ENCODE measurements at regions not wholly inside any gene's neighbourhood (a gene's known extent, or its start where the extent isn't known, plus 50 kb on each side); places are given as distances from the start of the nearest gene placed in this dataset.

DNA sequence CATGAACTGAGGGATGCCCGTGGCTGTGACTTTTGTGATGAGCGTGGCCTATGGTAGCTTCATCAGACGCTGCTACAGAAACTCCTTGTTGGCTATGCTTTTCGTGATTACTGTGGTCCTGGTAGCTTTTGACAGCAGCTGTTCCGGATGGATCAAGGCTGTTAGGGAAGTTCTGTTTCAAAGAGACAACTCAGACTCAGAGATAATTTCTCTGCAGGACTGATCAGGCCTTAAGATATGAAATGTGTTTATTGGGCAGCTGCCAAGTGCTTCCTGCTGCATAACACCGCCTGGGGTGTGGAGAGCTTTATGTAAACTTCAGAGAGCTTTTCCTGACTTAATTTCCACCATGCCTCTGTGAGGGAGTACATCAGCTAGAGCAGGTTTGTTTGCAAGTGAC lies 243.8 kb downstream of the TSN start:
- TF ChIP-seq CTCF (IDR thresholded peaks at IDR 0.05; ENCODE audit: low read depth, low read length) = no peak
- no peak for TF ChIP-seq EZH2phosphoT487 (IDR thresholded peaks at IDR 0.05; ENCODE audit: low read depth)

All from OCI-LY3 (cell line).